Activated CD4-positive, alpha-beta T cell treated with anti-CD3 and anti-CD28 coated beads, Interleukin-10, Interleukin-2, amounts not matched to agents 100 ng/mL and 50 ng/mL, durations not matched to agents 16 hours and 8 hours (primary cell): ENCODE measurements at regions not wholly inside any gene's neighbourhood (a gene's known extent, or its start where the extent isn't known, plus 50 kb on each side); places are given as distances from the start of the nearest gene placed in this dataset.
"Not testable (repeated sequence)": the region's sequence is repeated elsewhere in the genome, so short reads cannot be mapped to it uniquely, and the experiment has no call there.

Experiments used
- DNase-seq: peaks from one replicate; pipeline ENCODE4 v3.0.0-alpha.2; 2020

DNA sequence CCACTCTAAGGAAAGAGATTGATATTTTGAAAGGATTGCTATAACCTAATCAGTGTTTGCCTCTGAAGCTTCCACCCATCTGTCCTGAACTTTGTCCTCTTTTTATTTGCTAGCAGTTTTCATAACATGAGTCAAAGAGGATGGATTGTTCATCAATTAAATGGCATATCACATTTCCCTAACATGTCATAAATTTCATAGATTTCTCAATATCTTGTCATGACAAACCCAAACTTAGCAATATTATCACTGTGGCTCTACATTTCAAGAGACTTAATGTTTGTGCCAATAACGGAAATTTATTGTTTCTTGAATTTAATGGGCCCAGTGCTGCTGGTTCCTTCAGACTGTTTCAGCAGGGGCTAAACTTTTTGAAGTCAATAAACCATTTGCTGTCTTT lies 330.3 kb downstream of the CAAP1 start:
- DNase-seq: no peak

DNA sequence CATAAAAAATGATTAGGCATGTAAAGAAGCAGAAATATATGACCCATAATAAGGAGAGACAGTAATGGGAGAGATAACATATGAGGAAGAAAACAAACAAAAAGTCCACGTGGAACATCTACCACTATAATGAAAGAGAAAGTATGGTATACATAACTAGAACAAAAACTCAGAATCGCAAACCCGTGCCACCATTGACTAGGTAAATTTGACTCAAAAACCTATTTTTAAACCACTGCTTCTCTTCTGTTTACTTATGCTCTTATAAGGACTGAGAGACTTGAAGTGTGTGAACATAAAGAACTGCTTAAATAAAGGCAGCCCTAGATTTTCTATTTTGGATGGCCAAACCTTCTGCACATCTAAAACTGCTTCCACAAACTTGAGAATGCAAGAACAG lies 330.7 kb downstream of the CAAP1 start:
- no peak for DNase-seq

DNA sequence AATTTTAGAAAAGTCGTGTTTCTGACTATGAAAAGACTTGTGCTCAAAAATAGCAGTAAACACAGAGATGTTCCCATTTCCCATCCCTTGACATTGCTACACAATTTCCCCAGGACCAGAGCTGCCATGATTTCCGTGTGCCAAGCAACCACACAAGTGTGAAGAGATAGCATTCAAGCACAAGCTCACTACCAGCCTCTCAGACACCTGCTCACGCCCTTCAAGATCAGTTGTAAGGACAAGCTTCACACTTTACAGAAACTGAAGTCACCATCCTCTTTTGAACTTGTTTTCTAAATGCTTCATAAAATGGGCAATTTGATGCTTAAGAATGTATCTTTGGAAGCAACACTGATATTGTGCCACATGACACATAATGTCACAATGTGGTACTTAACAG lies 333.1 kb downstream of the CAAP1 start:
- no peak for DNase-seq

DNA sequence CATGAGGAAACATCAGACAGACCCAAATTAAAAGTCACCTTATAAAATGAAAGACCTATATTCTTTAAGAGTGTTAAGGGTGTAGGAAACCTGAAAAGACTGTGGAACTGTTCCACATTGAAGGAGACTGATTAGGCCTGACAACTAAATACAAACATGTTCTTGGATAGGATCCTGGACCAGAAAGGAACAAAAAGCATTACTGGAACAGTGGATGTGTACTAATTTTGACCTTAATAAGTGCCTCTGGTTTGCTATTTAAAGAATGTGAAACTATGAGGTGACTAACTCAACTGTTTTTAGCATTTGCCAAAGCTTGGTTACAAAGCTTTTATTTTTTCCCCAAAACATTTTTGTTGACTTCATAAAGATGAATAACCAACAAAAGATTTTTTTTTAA lies 340.6 kb downstream of the CAAP1 start:
- DNase-seq: no peak

DNA sequence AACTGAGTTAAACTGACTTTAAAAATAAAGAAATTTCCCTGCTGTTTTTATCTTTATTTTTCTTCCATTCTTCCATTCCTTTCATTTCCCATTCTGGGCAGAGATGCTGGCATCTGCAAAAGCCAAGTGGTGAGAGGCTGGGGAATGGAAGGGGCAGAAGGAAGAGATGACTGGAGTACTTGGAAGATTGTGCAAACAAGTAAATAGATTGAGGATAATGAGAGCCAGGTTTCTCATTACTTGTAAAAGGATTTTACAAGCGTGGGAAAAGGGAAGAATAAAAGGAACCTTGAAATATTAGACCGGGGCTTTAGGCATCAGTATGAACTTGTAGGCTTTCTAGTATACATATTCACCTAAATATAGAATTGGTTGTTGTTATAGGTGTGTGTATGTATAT lies 341.2 kb downstream of the CAAP1 start:
- no peak for DNase-seq

DNA sequence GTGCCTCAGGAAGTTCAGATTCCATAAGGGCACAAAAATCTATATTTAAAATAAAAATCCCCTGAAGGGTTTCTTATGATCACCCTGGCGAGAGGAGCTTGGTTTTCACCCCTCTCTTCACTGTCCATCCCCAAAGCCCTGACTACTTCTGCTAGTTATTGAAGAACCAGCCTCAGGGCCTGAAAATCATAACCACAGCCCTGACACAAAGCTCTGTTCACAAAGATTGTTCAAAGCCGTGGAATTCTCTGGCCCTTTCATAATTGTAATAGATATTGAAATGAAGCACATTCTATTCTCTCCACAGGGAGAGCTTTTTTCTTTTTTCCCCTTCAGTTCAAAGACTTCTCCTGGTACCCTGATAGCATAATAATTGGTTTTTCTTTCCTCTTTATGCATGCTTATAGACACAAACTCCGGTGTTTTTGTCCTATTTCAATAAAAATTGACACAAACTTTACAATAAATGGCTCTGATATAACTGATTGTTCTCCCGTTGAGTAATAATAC lies 343.8 kb downstream of the CAAP1 start:
- no peak for DNase-seq

DNA sequence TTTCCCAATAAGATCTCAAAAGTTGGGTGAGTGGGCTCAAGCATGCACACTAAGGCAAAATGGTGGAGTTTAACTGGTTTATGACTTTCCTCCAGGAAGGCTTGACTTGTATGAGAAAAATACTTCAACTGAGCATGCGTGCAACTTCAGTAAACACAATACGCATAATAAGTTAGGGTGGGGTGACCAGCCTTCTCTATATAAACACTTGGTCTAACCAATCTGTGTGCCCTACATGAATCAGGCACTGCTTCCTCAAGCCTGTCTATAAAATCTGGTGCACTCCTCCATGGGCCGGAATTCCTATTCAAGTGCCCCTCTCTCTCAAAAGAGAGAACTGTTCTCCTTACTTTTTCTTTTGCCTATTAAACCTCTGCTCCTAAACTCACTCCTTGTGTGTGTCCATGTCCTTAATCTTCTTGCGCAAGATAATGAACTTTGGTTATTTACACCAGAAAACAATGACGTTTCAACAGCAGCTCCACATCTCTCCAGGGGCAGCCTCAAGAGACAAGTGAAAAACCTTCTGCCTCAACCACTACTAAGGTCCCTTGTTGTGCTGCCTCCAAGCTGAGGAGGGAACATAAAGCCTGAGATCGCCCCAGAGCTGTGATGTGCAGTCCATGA lies 352.6 kb downstream of the CAAP1 start:
- no peak for DNase-seq

DNA sequence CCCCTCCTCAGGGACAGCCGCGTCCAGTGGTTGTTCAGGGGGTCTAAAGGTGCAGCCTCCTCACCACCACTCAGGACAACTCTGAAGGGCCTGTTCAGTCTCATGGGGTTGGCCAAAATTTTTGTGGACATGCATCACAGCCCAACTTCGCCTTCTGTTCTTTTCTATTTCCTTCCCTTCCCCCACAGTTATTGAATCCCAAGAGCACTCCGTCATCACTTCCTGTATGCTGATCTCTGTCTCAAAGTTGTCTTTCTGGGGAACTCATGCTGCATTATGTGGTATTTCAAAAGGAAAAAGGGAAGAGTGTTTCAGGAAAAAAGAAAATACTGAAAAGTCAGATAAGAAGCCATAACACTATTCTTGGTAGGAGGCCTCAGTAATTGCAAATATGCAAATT lies 355.4 kb downstream of the CAAP1 start:
- no peak for DNase-seq

DNA sequence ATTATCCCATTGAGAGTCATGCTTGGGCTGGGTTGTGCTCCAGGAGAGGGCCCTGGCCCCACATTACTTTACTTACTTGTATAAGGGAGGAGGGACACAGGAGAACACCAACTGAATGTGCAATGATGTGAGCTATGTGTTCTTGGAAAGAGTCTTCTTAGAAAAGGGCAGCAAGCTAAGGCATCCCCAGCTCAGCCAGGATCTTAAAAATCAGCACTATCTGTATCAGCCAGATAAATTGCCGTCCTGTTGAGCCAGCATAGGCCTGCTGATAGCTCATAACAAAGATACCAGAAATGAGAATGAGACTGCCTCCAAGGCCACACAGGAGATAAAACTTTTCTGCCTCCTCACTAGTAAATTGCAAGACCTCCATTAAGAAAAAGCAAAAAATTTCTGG lies 357.5 kb downstream of the CAAP1 start:
- DNase-seq: no peak

DNA sequence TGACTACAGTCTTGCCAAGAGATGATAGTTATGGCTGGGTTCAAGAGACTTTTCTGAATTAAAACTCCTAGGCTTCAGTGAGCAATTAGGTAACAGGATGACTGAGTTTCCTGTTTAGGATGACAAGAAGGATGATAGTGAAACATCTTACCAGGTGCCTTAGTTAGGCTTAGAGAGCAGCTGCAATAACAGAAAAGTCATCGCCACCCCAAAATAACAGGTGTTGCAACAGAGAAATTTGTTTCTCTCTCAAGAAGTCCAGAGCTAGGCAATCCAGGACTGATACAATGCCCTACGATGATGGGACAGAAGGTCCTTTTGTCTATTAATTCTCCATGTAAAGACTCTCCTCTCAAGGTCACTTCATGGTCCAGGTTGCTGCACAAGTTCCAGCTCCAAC lies 361.8 kb downstream of the CAAP1 start:
- no peak for DNase-seq

DNA sequence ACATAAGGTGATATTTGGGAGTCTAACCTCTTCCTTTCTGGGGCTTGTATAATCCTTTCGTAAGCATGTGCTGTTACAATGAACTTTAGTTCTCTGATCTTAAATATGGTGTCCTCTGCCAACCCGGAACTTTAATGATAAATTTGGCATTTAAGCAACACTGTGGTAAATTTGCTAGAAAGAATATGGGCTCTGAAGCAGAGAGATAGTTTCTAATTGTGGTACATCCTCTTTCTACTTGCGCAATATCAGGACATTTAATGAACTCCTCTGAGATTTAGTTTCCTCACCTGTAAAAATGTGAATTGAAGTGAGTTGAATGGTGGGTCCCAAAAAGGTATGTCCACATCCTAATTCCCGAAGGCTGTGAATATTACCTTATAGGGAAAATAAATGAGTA lies 364.7 kb downstream of the CAAP1 start:
- DNase-seq: no peak

DNA sequence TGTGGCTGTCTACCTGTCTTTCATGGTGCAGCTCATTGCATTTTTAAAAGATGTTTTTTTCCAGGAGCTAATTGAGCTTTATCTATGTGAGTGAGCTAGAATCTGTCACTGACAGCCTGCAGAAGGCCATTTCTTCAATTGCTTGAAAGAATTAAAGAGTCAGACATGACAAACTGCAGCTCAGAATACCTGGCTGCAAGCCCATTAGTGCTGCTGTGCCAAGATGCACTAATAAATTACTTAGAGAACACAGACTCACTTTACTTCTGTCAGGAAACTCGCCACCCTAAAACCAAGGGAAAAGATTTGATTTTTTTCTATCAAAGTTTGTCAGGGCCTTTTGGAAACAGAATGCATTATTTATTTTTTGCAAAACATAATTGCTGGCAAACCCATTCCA lies 368.3 kb downstream of the CAAP1 start:
- no peak for DNase-seq

DNA sequence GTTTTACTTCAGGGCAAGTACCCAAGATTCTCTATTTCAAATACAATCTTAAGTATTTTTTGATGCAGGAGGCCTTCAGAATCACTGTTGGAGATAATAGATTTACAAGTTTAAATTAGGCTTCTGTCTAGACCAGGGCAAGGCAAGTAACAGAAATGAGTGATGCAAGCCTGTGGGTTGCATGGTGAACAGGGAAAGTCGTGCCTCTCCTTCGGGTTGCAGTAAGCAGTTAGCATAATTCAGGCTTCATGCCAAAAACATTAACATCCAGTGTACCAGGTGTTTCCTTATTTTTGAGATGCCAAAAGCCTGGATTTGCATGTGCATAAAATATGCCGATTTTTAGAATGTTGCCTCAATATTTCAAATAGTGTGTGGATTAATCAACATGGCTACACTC lies 369.0 kb downstream of the CAAP1 start:
- no peak for DNase-seq

DNA sequence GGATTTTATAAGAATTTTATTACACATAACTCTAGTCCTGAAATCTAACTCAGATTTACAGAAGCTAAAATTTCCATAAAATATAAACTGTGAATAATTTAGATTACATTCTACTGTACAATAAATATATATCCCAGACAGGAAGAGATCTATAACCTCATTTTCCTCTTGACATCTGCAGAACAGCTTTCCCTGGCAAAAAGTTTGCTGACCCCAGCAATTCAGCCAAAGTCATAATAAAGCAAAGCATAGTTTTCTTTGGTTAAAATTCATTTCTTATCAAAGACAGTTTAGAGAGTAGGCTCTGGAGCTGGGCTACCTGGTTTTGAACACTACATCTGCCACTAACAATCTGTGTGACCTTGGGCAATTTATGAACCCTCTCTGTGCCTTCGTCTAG lies 372.5 kb downstream of the CAAP1 start:
- no peak for DNase-seq

DNA sequence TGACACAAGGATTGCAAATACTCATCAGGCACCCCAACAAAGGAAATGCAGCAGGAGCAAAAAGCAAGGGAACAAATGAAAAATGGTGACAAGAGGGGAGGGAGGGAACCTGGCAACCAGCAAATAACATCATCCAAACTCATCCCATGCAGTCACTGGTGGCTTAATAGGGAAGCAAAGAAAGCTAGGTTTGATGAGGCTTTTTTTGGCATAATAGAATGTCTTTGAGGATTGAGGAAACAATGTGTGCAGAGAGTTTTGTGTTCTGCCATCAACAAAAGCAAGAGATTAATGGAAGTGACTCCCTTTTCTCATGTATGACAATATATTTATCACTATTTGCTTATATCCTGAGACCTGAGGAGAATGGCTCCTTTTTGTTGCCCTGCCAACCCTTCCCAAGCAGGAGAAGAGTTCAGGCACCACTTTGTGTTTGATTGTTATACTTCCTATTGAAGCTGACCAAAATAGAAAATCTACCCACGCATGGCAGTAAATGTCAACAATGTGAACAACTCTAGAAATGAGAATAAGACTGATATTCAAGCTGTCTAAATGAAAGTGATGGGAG lies 375.7 kb downstream of the CAAP1 start:
- DNase-seq: no peak

DNA sequence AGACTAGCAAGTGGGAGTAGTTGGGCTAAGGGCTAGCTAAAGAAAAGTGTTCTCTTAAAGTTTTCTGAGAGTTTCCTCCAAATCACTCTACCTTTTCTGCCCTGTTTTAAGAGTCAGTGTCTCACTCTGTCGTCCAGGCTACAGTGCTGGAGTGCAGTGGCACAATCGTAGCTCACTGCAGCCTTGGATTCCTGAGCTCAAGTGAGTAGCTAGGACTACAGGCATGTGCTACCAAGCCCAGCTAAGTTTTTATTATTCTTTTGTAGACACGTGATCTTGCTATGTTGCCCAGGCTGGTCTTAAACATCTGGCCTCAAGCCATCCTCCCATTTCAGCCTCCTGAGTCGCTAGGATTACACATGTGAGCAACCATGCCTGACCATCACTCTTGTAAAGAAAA lies 378.9 kb downstream of the CAAP1 start:
- no peak for DNase-seq

DNA sequence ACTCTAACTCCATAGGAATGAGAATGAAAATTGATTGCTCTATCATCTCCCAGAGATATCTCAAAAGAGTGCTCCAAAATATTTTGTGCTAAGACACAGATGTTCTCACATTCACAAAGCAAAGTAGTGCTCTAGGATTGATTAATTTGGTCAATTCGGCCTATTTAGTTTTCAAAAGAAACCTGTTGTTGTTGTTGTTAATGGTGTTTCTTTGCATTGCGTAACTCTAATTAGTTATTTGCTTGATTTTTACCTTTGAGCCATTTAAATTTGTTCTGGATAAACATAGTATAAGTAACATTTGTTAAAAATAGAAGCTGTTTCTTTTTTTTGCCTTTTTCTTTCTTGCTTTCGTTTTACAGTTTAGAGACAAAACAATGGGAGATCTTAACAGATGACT lies 382.5 kb downstream of the CAAP1 start:
- DNase-seq: no peak

DNA sequence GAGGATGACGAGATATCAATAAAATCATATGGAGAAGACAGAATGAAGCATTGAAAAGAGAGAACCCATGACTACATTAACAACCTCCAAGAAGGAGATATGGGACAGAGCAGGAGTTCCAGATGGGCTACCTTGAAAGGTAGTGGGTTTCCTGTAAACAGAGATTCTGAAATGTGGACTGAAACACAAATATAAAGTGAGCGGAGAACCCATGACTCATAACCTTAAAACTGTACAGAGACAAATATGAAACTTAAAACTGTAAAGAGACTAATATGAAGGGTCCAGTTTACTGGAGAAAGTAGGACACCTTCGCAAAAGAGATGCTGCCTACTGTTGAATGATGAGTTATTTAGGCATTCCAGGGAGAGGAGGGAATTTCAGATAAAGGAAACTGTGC lies 383.7 kb downstream of the CAAP1 start:
- DNase-seq: no peak

DNA sequence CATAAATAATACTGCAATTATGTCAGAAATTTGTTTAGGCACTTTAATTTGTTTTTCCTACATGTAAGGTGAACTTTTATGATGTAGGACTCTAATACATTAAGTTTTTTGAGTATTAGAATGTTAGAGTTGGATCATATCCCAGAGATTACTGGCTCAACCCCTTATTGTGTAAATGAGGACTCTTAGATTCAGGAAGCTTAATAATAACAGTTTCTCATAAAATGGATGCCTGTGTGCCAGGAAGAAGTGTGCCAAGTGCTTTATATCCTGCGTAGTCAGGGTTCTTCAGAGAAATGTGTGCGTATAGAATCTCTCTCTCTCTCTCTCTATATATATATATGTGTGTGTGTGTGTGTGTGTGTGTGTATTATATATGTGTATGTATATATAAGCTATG lies 388.5 kb downstream of the CAAP1 start:
- no peak for DNase-seq

DNA sequence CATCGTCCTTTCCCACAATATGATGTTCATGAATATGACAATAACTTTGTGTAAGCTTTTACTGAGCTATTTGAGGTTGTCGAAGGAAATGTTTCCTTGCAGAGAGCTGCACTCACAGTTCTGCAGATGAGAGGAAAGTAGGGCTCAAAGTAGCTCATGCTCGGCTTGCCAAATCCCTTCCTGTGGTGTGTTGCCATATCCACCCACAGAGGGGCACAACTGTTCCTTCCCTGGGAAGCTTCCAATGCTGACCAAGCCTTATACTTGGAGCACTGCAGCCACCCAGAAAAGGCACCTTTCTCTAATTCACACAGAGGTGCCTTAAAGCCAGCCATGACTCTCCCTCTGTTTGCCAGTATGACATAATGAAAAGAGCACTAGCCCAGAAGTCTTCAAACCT lies 390.3 kb downstream of the CAAP1 start:
- DNase-seq: no peak

DNA sequence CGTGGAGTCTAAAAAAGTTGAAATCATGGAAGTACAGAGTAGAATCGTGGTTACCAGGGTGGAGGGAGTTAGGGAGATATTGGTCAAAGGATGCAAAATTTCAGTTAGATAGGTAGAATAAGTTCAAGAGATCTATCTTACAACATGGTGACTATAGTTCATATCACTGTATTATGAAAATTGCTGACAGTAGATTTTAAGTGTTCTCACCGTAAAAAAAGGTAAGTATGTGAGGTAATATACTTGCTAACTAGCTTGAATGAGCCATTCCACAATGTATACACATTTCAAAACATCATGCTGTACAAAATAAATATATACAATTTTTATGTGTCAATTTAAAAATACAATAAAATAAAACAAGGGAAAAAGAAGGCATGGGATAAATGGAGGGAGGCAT lies 392.1 kb downstream of the CAAP1 start:
- DNase-seq: no peak

DNA sequence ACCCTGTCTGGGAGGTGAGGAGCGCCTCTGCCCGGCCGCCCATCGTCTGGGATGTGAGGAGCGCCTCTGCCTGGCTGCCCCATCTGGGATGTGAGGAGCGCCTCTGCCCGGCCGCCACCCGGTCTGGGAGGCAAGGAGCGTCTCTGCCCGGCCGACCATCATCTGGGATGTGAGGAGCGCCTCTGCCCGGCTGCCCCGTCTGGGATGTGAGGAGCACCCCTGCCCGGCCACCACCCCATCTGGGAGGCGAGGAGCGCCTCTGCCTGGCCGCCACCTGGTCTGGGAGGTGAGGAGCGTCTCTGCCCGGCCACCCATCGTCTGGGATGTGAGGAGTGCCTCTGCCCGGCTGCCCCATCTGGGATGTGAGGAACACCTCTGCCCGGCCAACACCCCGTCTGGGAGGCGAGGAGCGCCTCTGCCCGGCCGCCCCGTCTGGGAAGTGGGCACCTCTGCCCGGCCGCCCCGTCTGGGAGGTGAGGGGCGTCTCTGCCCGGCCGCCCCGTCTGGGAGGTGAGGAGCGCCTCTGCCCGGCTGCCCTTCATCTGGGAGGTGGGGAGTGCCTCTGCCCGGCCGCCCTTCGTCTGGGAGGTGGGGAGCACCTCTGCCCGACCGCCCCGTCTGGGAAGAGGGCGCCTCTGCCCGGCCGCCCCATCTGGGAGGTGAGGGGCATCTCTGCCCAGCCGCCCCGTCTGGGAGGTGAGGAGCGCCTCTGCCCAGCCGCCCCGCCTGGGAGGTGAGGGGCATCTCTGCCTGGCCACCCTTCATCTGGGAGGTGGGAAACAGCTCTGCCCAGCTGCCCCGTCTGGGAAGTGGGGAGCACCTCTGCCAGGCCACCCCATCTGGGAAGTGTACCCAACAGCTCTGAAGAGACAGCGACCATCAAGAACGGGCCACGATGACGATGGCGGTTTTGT lies 399.7 kb downstream of the CAAP1 start:
- DNase-seq: not testable (repeated sequence)

DNA sequence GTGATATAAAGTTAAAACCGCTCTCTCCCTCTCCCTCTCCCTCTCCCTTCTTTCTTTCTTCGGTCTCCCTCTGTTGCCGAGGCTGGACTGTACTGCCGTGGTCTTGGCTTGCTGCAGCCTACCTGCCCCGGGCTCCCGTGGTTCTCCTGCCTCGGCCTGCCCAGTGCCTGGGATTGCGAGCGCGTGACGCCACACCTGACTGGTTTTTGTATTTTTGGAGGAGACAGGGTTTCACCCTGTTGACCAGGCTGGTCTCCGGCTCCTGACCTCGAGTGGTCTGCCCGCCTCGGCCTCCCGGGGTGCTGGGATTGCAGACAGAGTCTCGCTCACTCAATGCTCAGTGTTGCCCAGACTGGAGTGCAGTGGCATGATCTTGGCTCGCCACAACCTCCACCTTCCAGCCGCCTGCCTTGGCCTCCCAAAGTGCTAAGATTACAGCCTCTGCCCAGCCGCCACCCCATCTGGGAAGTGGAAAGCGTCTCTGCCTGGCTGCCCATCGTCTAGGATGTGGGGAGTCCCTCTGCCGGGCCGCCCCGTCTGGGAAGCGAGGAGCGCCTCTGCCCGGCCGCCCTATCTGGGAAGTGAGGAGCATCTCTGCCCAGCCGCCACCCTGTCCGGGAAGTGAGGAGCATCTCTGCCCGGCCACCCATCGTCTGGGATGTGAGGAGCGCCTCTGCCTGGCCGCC lies 400.5 kb downstream of the CAAP1 start:
- not testable (repeated sequence) for DNase-seq

DNA sequence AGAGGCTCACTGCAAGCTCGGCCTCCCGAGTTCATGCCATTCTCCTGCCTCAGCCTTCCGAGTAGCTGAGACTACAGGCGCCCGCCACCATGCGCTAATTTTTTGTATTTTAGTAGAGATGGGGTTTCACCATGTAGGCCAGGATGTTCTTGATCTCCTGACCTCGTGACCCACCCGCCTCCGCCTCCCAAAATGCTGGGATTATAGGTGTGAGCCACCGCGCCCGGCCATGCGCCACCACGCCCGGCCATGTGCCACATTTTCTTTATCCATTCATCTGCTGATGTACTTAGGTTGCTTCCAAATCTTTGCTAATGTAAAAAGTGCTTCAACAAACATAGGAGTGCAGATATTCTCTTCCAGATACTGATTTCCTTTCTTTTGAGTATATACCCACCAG lies 408.6 kb downstream of the CAAP1 start:
- DNase-seq: no peak
